IMR-90 (cell line): ENCODE measurements at regions not wholly inside any gene's neighbourhood (a gene's known extent, or its start where the extent isn't known, plus 50 kb on each side); places are given as distances from the start of the nearest gene placed in this dataset.

Experiments used
- CTCF ChIP-seq: conservative IDR thresholded peaks from 2 replicates; pipeline ENCODE4 v1.5.1; 2012; ENCODE audit warnings: mild to moderate bottlenecking, low read depth, low read length, improper control_type of control experiment
- POLR2A ChIP-seq: IDR thresholded peaks from 2 replicates; pipeline ENCODE4 v1.6.1; 2012; ENCODE audit warnings: mild to moderate bottlenecking, low read depth, low read length
- SMC3 ChIP-seq: fragments of 150-350 bp; IDR thresholded peaks from 2 replicates; pipeline ENCODE4 v1.6.1; 2016; ENCODE audit warnings: low read depth, mild to moderate bottlenecking, antibody characterized with exemption, low read length, moderate library complexity

- TF ChIP-seq CTCF (no peak), SMC3 (no peak), POLR2A (no peak)
Measured at GRCh38 chr10:90227786-90228185, 526.4 kb downstream of the KIF20B start.
